ENCODE measurements at regions not wholly inside any gene's neighbourhood (a gene's known extent, or its start where the extent isn't known, plus 50 kb on each side); places are given as distances from the start of the nearest gene placed in this dataset.

DNA sequence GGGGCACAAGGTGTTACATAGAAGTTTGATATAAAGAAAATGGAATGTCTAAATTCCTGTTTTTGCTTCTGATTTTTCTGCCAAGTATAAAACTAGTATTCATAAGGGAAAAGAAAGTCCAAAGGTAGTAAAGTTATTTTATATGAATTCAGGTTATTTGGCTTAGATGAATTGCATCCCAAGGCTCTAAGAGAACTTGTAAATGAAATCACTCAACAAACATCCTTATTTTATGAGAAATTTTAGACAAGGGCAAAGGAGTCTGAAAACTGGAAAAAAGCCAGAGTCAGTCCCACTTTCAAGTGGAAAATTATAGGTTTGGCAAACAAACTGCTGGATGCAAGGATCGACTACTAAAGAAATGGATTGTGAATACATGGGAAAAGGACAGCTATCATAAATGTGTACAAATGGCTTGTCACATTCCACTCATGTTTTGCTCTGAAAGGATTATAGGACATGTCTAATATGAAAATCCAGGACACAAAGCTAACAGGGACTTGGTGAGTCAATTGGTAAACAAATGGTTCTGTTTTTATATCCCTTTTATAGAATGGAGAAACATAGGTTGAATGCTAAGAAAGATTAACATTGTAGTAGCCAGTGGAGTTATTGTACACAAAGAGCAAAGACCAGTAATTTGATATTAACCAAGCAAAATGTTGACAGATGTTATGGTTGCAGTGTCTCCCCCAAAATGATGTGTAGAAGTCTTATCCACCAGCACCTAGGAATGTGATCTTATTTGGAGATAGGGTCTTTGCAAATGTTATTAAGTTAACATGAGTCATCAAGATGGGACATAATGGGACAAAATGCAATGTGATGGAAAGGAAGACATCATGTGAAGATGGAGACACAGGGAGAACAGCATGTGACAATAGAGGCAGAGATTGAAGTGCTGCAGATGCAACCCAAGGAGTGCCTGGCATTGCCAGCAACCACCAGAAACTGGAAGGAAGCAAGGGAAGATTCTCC is 495.7 kb downstream of the TLE1 start:
- TF ChIP-seq POLR2A (IDR thresholded peaks at IDR 0.05; ENCODE audit: low read depth) (no peak), POLR2AphosphoS5 (IDR thresholded peaks at IDR 0.05) (no peak), EP300 (IDR thresholded peaks at IDR 0.05) (no peak)
- TF ChIP-seq, protein P1, sequence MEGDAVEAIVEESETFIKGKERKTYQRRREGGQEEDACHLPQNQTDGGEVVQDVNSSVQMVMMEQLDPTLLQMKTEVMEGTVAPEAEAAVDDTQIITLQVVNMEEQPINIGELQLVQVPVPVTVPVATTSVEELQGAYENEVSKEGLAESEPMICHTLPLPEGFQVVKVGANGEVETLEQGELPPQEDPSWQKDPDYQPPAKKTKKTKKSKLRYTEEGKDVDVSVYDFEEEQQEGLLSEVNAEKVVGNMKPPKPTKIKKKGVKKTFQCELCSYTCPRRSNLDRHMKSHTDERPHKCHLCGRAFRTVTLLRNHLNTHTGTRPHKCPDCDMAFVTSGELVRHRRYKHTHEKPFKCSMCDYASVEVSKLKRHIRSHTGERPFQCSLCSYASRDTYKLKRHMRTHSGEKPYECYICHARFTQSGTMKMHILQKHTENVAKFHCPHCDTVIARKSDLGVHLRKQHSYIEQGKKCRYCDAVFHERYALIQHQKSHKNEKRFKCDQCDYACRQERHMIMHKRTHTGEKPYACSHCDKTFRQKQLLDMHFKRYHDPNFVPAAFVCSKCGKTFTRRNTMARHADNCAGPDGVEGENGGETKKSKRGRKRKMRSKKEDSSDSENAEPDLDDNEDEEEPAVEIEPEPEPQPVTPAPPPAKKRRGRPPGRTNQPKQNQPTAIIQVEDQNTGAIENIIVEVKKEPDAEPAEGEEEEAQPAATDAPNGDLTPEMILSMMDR (IDR thresholded peaks at IDR 0.05) = no peak
- no peaks in the 10 kb centered on the region for H3K4me1 ChIP-seq
- no peaks in the 10 kb centered on the region for H3K36me3 ChIP-seq
- no peaks in the 10 kb centered on the region for H3K27me3 ChIP-seq
- H3K4me3 ChIP-seq = no peak overlapping the region
- 64% methylated on average over 1 of the region's 1 CpG for WGBS
- peaks cover 0 to 6% (median 0%) of the 10 kb centered on the region in 4 donors for H3K9me3 ChIP-seq
- intact Hi-C loops (cut with DNase I) = no loop called here
- no peak for DNase-seq (ENCODE audit: extremely low spot score)
- H3K27ac ChIP-seq (replicated peaks in 1 of 4) = no peak overlapping the region

DNA sequence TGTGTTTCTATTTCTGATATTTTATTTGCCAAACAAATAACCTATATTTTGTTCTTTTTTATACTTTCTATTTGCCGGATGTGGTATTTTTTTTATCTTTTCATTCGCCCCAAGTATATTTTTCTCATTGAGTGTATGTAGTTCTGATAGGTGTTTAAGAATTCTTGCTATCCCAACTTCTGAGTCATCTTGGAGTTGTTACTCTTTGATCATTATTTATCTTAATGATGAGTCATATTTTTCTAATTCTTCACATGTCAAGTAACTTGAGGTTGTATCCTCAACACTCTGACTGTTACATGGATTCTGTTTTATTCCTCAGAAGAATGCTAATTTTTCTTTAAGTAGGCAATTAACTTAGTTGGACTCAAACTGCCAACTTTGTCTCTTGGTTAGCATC is 498.1 kb downstream of the TLE1 start:
- 92% methylated on average over 2 of the region's 2 CpGs for WGBS
- TF ChIP-seq POLR2AphosphoS5 (IDR thresholded peaks at IDR 0.05) = no peak
- TF ChIP-seq, protein P1 (IDR thresholded peaks at IDR 0.05) = no peak
- no peak for TF ChIP-seq EP300 (IDR thresholded peaks at IDR 0.05)
- TF ChIP-seq POLR2A (IDR thresholded peaks at IDR 0.05; ENCODE audit: low read depth) = no peak
- Histone ChIP-seq H3K9me3 (peaks cover 0 to 6% (median 0%) of the 10 kb centered on the region in 4 donors), H3K36me3 (no peaks in the 10 kb centered on the region), H3K4me1 (no peaks in the 10 kb centered on the region), H3K27ac (replicated peaks in 1 of 4) (no peak overlapping the region), H3K27me3 (no peaks in the 10 kb centered on the region), H3K4me3 (no peak overlapping the region)
- DNase-seq (ENCODE audit: extremely low spot score) = no peak
- intact Hi-C loops (cut with DNase I) = no loop called here

DNA sequence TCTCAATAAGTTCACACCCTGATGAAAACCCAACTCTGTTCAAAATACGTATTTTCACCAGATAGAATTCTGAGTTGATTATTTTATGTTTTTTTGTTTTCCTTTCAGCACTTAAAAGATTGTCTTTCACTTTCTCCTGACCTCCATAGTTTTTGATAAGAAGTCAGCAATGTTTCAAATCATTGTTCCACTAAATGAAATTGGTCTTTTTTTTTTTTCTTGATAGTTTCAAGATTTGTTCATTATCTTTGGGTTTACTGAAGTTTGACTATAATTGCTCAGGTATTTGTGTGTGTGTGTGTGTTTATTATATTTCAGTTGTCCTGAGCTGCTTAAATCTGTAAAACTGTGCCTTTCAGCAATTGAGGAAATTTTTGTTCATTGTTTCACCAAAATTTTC is 498.7 kb downstream of the TLE1 start:
- H3K27ac ChIP-seq (replicated peaks in 1 of 4) = no peak overlapping the region
- intact Hi-C loops (cut with DNase I) = no loop called here
- H3K9me3 ChIP-seq = peaks cover 0 to 6% (median 0%) of the 10 kb centered on the region in 4 donors
- H3K4me3 ChIP-seq = no peak overlapping the region
- H3K4me1 ChIP-seq = no peaks in the 10 kb centered on the region
- H3K27me3 ChIP-seq = no peaks in the 10 kb centered on the region
- no peak for DNase-seq (ENCODE audit: extremely low spot score)
- no peak for TF ChIP-seq POLR2A (IDR thresholded peaks at IDR 0.05; ENCODE audit: low read depth)
- TF ChIP-seq, protein P1 (IDR thresholded peaks at IDR 0.05) = no peak
- TF ChIP-seq POLR2AphosphoS5 (IDR thresholded peaks at IDR 0.05) = no peak
- TF ChIP-seq EP300 (IDR thresholded peaks at IDR 0.05) = no peak
- no peaks in the 10 kb centered on the region for H3K36me3 ChIP-seq
- WGBS = 83% methylated on average over 1 of the region's 1 CpG

DNA sequence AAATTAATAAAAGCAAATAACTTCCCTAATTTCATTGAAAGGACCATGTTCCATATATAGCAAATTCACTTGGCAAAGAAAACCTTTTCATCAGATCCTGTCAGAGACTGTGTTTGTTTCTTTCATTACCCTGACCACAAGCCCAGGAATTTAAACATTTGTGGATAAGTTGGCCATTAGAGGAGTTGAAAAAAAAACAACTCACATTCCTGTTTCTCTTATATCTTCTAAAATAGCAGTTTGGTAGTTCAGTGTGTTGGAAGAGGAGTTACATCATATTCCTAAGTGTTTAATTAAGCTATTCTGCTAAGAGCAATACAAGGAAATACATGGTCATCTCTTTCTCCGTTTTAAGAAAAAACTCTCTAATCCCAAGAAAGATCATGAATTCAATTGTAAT is 505.6 kb downstream of the TLE1 start:
- no peak for DNase-seq (ENCODE audit: extremely low spot score)
- Histone ChIP-seq H3K36me3 (no peaks in the 10 kb centered on the region), H3K27ac (replicated peaks in 1 of 4) (peak overlapping the region in 2 of 4 donors; percentile 47 to 49), H3K9me3 (no peaks in the 10 kb centered on the region), H3K4me3 (peak overlapping the region in 1 of 4 donors; percentile 13), H3K4me1 (peaks cover 0 to 36% (median 22%) of the 10 kb centered on the region in 4 donors), H3K27me3 (no peaks in the 10 kb centered on the region)
- intact Hi-C loops (cut with DNase I) = no loop called here
- TF ChIP-seq POLR2A (IDR thresholded peaks at IDR 0.05; ENCODE audit: low read depth) (no peak), POLR2AphosphoS5 (IDR thresholded peaks at IDR 0.05) (no peak)
- TF ChIP-seq, protein P1 (IDR thresholded peaks at IDR 0.05) = no peak
- 22% methylated on average over 1 of the region's 1 CpG for WGBS
